ENCODE measurements at regions not wholly inside any gene's neighbourhood (a gene's known extent, or its start where the extent isn't known, plus 50 kb on each side); places are given as distances from the start of the nearest gene placed in this dataset.

DNA sequence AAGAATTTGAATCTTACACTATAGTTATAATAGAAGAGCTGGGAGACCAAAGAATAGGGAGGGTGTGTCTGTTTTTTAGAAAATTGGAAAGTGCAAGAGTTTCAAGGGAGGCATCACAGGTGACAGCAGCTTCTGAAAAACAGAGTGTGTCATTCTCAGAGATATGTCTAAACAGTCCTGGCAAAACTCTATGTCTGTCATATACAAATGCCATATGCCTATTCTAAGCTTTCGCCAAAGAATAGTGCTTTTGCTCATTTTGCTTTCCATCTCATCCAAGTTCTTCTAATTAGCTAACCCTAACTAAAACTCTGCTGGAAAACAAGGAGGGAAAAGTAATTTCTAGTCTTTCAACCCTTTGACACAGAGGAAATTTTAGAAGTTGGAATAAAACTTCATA lies 388.0 kb upstream of the TYRP1 start:
- ChIA-PET CTCF (no interaction called here), POLR2A (no interaction called here)
- FAIRE-seq: no peak
- TF ChIP-seq BCL3 (IDR thresholded peaks at IDR 0.05): no peak
- TF ChIP-seq MAZ (IDR thresholded peaks at IDR 0.05; ENCODE audit: borderline replicate concordance, low read depth, low read length): no peak
- 13% methylated on average over 1 of the region's 1 CpG for WGBS (ENCODE audit: missing lambda C conversion rate)
- Histone ChIP-seq H3K4me2 (no peak overlapping the region), H3K4me3 (no peak overlapping the region), H3K4me1 (no peaks in the 10 kb centered on the region), H3K9me3 (no peaks in the 10 kb centered on the region), H3K27ac (no peak overlapping the region)
- no peak for ATAC-seq
- no peak for DNase-seq (ENCODE audit: low read depth in 1 of 2, low spot score in 1 of 2)

GRCh38 chr9:12314589-12314988 lies 378.6 kb upstream of the TYRP1 start:
- POLR2A ChIA-PET: no interaction called here
- Histone ChIP-seq H3K4me1 (no peaks in the 10 kb centered on the region), H3K9me3 (no peaks in the 10 kb centered on the region), H3K4me2 (no peak overlapping the region), H3K27ac (no peak overlapping the region), H3K4me3 (no peak overlapping the region)
- no peak for FAIRE-seq
- 2% methylated on average over 4 of the region's 4 CpGs for WGBS (ENCODE audit: missing lambda C conversion rate)
- CTCF ChIA-PET: no interaction called here
- TF ChIP-seq ZFP36 (IDR thresholded peaks at IDR 0.05; ENCODE audit: borderline replicate concordance, partially characterized antibody) (no peak), USF2 (IDR thresholded peaks at IDR 0.05) (no peak), FOSL2 (IDR thresholded peaks at IDR 0.05) (no peak), FOSL2 (CRISPR knock-in tag; IDR thresholded peaks at IDR 0.05) (no peak), RARB (CRISPR knock-in tag; IDR thresholded peaks at IDR 0.05) (no peak), EP300 (IDR thresholded peaks at IDR 0.05) (no peak), HOXA7 (CRISPR knock-in tag; IDR thresholded peaks at IDR 0.05) (no peak), JUNB (IDR thresholded peaks at IDR 0.05) (no peak), MAX (IDR thresholded peaks at IDR 0.05) (no peak), MAZ (IDR thresholded peaks at IDR 0.05; ENCODE audit: borderline replicate concordance, low read depth, low read length) (no peak), MYC (IDR thresholded peaks at IDR 0.05; ENCODE audit: borderline replicate concordance, low read length) (no peak), FOXS1 (CRISPR knock-in tag; IDR thresholded peaks at IDR 0.05) (no peak), KDM1A (IDR thresholded peaks at IDR 0.05; ENCODE audit: low read depth) (no peak), NPAS2 (CRISPR knock-in tag; IDR thresholded peaks at IDR 0.05; ENCODE audit: borderline replicate concordance) (no peak)
- TF ChIP-seq, protein P1, sequence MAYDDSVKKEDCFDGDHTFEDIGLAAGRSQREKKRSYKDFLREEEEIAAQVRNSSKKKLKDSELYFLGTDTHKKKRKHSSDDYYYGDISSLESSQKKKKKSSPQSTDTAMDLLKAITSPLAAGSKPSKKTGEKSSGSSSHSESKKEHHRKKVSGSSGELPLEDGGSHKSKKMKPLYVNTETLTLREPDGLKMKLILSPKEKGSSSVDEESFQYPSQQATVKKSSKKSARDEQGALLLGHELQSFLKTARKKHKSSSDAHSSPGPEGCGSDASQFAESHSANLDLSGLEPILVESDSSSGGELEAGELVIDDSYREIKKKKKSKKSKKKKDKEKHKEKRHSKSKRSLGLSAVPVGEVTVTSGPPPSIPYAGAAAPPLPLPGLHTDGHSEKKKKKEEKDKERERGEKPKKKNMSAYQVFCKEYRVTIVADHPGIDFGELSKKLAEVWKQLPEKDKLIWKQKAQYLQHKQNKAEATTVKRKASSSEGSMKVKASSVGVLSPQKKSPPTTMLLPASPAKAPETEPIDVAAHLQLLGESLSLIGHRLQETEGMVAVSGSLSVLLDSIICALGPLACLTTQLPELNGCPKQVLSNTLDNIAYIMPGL (CRISPR knock-in tag; IDR thresholded peaks at IDR 0.05; ENCODE audit: borderline replicate concordance): no peak
- no peak for DNase-seq (ENCODE audit: low read depth in 1 of 2, low spot score in 1 of 2)
- ATAC-seq: no peak

DNA sequence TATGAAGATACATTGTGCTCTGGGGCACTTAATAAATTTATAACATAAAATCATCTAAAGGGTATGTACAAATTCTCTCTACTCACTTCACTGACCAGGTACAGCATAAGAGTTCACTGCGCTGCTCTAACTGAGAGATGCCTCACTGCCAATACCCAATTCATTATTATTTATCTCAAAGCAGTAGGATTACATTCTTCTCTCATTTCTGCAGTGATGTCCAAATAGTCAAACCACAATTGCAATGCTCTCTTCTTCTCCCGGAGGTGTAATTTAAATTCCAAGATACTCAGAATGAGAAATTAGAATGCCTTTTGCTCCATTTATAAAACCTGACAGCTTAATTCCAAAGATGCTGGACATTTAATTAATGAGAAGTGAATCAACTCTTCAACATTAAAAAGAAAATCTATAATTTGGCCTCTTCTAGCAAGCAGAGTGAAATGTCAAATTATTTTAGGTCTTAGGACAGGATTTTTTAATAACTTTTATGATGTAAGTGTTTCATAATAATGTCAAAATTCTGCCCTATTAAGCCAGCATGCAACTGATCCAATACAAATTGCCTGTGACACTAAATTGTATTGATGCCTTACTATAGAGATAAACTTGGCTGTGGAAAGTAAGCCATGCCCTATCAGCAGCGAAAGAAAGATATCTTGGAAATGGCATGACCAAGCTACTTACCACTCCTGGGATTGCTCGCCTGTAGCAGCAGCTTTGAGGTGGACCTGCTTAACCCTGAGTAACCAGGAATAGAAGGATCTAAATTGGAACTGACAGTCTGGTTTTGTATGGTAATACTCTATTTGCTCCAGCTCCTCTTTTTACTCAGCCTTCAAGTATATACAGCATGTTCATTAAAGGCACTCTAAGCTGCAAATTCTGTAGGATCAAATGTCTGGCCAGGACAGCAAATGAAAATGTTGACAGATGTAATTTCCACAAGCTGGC lies 374.2 kb upstream of the TYRP1 start:
- ChIA-PET CTCF (no interaction called here), POLR2A (no interaction called here)
- no peaks in the 10 kb centered on the region for H3K9me3 ChIP-seq
- no peak overlapping the region for H3K27ac ChIP-seq
- no peak for TF ChIP-seq FOXS1 (CRISPR knock-in tag; IDR thresholded peaks at IDR 0.05)
- TF ChIP-seq CEBPB (IDR thresholded peaks at IDR 0.05): no peak
- TF ChIP-seq BHLHE40 (IDR thresholded peaks at IDR 0.05; ENCODE audit: low read depth, low read length): no peak
- TF ChIP-seq EHF (CRISPR knock-in tag; IDR thresholded peaks at IDR 0.05): no peak
- no peak for TF ChIP-seq MYC (IDR thresholded peaks at IDR 0.05; ENCODE audit: borderline replicate concordance, low read length)
- no peak for TF ChIP-seq HOXA7 (CRISPR knock-in tag; IDR thresholded peaks at IDR 0.05)
- no peak for TF ChIP-seq POLR2AphosphoS2 (conservative IDR thresholded peaks at IDR 0.05; ENCODE audit: low read length)
- no peak for TF ChIP-seq BCL3 (IDR thresholded peaks at IDR 0.05)
- no peak for TF ChIP-seq KDM1A (IDR thresholded peaks at IDR 0.05; ENCODE audit: low read depth)
- no peak for TF ChIP-seq RFX5 (IDR thresholded peaks at IDR 0.05)
- TF ChIP-seq USF2 (IDR thresholded peaks at IDR 0.05): no peak
- no peak for TF ChIP-seq PHF8 (IDR thresholded peaks at IDR 0.05; ENCODE audit: borderline replicate concordance, low read depth)
- TF ChIP-seq SREBF2 (IDR thresholded peaks at IDR 0.05): no peak
- no peak for TF ChIP-seq HOXB13 (CRISPR knock-in tag; IDR thresholded peaks at IDR 0.05; ENCODE audit: low read depth)
- no peak for TF ChIP-seq RARB (CRISPR knock-in tag; IDR thresholded peaks at IDR 0.05)
- ATAC-seq (no peak), DNase-seq (ENCODE audit: low read depth in 1 of 2, low spot score in 1 of 2) (no peak), FAIRE-seq (no peak)
- H3K4me3 ChIP-seq: no peak overlapping the region
- H3K4me2 ChIP-seq: no peak overlapping the region
- H3K4me1 ChIP-seq: no peaks in the 10 kb centered on the region
- WGBS (ENCODE audit: missing lambda C conversion rate): 38% methylated on average over 4 of the region's 4 CpGs

All from A549 (cell line).